Stimulated activated CD4-positive, alpha-beta T cell treated with anti-CD3 and anti-CD28 coated beads, TNF-alpha, amount 100 ng/mL, for 1 hour (primary cell): ENCODE measurements at regions not wholly inside any gene's neighbourhood (a gene's known extent, or its start where the extent isn't known, plus 50 kb on each side); places are given as distances from the start of the nearest gene placed in this dataset.
"Not testable (repeated sequence)": the region's sequence is repeated elsewhere in the genome, so short reads cannot be mapped to it uniquely, and the experiment has no call there.

Source experiments
- DNase-seq, 3 donors: peaks; one replicate each; pipeline ENCODE4 v3.0.0-alpha.2; 2020; ENCODE audit warnings: low read depth in 3 of 3, low spot score in 1 of 3

DNA sequence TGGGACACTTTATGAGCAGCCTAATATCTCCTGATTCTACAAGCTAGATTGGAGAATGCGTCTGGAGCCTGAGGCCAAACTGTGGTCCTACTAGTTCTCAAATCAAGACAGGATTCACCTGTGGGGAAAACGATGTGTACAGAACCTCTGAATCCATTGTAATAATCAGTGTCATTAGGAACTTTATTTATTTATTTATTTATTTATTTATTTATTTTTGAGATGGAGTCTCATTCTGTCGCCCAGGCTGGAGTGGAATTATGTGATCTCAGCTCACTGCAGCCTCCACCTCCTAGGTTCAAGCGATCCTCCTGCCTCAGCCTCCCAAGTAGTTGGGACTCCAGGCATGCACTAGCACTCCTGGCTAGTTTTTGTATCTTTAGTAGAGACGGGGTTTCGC, 52.6 kb upstream of the KIF26B start:
- DNase-seq, result not testable (repeated sequence)

DNA sequence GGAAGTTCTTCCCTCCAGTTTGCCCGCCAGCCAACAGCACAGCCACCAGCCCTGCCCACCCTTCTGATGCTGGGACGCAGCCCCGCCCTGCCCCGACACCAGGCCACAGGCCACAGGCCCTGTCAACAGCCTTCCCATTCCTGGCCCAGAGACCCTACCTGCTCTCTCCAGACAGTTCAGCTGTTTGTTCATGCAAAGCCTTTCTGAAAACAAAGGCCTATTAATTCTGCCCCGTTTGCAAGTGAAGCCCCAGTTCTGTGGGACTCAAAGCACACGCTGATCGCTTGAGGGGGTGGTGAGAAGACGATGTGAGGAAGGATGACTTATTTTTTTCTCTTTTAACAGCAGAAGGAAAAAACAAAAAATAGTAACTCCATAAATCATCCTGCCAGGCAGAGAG, 55.4 kb upstream of the KIF26B start:
- no peak for DNase-seq

DNA sequence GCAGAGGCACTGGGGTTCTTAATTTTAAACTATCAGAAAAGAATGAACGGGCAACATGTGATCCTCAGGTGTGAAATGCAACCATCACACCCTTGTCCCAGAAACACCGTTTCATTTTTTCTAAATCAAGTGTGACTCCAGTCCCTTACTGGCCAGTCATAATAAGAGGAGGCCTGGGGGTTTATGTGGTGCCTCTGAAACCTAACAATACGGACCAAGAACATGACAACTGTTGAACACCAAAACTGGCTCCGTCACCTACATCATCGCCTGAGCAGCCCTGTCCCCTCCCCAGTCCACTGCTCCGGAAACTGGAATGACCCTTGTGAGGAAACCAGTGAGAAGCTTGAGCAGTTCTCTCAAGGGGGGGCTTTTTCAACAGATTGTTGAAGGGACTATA, 55.9 kb upstream of the KIF26B start:
- DNase-seq, result no peak

DNA sequence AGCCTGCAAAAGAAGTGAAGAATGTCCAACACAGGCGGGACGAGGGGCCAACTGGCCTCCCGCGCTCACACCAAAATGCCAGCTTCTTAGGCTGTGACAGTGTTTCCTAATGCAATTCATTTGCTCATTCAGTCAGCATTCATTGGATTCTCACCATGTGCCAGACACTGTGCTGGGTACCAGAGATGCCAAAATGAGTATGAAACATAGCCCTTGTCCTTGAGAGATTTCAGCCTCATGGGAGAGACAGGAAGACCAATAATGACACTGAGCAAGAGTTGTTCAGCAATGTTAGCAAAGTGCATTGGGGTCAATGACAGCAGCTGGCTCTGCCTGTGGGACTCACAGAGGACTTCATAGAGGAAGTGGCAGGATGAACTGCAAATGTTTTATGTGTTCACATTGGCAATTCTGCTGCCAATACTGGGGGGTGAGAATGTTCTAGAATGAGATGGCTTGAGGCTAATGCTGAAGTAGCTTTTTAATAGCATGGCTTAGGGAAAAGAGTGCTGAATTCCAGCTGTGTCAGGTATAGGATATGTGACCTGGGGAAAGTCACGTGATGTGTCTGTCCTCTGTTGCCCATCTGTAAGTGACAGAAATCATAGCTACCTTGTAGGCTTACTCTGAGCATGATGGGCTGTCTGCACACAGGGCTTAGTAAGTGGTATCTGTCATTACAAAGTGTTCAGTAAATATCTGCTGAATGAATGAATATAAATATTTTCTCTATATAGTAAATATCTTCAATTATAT, 58.3 kb upstream of the KIF26B start:
- no peak for DNase-seq

DNA sequence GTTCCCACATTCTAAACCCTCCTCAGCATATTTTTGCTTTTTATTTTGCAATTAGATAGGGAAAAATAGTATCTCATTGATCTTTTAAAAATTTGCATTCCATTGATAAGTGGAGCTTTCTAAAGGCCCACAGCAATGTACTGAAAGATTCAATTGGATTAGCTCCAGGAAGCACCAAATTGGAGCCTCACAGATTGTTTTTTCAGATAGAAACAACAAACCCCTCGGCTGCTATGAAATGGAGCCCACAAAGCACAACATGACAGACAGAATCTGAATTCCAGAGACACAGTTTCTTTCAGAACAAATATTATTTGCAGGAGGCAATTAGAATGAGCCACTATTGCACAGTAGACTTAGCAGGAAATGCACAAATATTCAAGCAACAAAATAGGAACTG, 58.9 kb upstream of the KIF26B start:
- no peak for DNase-seq

DNA sequence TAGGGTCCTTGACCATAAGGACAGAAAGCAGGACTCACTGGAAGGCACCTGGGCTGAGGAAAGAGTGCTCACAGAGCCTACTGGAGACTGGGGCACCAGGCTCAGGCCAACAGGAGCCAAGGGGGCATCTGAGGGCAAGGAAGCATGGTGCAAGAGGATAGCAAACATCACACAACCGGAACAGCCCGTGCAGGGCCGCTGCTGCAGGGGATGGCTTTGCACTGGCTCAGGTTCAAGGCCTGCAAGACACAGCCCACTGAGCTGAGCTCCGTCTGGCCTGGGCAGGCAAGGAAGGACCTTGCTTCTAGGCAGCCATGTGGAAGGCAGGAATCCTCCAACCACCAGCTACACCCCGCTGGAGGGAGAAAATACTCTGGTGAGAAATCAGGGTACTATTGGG, 59.8 kb upstream of the KIF26B start:
- no peak for DNase-seq

DNA sequence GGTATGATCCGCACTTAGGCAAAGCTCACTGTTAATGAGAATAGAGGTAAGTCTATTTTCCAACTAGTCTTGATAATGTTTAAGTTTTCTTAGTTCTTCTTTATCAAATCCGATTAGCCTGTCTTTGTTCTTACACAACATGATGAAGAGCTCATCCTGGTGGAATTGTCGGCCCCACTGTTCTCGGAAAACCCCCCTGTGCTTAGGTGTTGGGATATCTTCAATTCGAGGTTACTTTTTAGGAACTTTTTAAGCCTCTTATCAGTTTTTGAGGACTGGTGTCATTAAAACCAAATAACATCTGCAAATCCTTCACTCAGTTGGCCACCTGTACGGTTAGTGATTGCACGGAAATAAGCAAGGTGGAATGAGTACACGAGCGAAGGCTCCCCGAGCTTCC, 60.7 kb upstream of the KIF26B start:
- no peak for DNase-seq

DNA sequence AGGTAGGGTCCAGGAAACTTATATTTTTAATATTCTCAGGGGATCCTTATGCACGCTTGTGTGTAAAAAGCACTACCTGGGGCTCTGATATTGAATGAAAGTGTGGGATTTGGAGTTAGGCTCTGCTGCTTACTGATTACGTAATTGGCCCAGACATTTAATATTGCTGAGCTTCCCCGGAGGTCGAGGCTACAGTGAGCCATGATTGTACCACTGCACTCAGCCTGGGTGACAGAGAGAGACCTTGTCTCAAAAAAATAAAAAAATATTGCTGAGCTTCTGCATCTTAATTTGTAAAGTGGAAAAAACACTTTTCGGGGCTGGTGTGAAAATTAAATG, 62.2 kb upstream of the KIF26B start:
- DNase-seq, result no peak

DNA sequence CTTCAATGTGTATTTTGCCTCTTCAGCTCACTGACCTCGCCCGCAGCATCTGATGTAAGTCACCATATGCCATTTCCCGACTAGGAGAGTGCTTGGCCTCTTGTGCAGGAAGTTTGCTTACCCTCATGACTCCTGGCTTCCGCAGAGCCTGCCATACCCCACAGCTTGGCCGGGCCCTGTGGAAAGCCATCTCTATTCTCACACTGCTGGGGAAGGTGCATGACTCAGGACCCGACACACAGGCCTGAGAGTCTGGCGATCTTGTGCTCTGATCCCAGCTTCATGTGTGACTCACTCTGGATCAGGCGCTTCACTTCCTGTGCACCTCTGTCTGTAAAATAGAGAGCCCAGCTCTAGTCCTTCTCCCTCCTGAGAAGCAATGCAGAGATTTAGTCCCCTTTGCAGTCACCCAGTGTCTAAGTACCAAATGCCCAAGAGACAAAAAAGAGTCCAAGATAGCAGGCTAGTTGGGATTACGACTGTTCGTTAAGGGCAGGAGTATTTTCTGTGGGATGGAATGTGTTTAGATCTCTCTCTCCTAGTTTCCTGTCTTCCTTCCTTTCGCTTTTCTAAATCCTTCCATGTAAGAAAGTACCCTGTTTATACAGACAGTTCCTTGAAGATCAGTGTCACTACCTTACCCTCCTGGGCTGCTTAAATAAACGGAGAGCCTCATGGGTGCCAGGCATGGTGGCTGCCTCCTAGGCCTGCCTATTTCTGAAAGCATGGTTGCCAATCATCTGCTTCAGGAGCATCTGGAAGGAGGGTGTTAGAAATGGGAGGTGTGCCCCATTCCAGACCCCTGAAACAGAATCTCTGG, 62.8 kb upstream of the KIF26B start:
- no peak for DNase-seq

DNA sequence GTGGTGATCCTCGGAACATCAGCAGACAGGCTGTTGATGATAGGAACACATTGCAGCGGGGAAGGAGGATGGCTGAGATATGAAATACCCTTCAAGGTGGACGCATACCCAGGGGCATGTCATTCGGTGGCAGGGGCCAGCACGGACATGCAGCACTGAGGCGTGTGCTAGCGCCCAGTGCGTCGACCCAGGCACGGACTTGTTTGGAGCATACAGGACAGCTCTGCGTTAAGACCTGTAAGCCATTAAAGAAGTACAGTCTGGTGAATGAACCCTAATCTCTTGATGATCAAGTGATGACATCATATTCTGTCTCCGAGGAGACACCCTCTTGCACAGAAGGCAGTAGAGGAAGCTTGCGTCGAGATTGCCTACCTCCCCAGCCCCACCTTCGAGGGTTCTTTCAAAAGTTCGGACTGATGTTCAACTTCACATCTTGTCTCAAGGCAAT, 63.6 kb upstream of the KIF26B start:
- DNase-seq, result no peak

DNA sequence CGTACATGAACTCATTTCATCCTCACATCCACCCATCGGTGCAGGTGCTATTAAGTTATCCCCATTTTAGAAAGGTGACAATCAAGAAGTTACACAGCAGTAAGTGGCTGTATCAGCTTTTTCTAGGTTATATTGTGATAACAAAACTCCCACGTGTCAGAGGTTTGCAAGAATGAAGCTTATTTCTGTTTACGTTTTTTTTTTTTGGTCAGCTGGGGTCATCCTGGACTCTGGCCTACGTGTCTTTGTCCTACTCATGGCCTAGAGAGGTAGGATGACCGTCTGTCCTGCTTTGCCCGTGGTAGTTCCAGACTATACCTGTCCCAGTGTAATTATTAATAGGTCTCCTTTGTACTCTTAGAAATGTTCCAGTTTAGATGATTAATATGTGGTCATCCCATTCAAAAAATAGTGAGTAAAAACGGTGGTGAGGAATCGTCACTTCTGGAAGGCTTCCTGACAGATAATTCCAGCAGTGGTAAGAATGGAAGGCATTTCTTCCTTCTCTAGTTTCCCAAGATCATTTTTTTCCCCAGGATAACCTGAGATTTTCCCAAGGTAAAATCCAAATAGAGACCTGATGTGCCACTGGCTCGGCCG, 64.2 kb upstream of the KIF26B start:
- no peak for DNase-seq

DNA sequence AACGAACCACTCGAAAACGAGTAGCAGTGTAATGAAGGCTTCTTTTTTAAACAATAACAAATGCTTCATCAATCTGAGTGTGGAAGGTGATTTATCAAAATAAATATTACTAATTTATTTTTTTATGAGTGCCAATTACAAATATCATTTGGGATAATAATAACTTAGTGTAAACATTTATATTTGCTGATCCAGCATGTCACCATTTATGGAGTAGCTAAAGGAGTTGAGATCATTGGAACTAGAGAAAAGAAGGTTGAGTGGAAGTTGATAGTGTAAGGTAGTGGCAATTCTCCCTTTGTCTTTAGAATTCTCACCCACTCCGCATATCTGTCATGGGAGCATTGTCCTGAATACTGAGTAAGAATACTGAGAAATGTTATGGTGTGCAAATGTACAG, 67.1 kb upstream of the KIF26B start:
- DNase-seq, result no peak

DNA sequence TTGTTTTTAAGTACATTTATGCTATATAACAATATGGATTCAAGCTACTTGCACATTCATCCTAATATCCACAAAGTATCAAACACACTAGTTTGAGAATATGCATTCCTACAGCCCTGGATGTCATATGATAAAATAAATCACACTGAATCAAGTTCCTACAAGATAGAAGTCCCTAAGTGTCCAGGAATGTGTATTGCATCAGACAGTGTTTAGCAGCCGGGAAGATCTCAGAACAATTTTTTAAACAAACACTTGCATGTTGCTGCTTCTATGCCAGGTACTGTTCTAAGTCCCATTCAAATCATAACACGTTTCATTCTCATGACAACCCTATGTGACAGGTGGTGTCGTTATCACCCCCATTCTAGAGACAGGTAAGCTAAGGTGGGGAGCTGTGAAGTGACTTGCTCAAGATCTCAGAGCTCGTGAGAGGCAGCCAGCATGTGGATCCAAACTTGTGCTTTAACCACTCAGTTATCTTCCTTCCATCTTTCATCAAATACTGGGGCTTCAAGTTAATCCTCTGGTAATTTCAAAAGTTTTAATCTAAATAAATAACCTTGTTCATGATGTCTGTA, 68.3 kb upstream of the KIF26B start:
- no peak for DNase-seq

DNA sequence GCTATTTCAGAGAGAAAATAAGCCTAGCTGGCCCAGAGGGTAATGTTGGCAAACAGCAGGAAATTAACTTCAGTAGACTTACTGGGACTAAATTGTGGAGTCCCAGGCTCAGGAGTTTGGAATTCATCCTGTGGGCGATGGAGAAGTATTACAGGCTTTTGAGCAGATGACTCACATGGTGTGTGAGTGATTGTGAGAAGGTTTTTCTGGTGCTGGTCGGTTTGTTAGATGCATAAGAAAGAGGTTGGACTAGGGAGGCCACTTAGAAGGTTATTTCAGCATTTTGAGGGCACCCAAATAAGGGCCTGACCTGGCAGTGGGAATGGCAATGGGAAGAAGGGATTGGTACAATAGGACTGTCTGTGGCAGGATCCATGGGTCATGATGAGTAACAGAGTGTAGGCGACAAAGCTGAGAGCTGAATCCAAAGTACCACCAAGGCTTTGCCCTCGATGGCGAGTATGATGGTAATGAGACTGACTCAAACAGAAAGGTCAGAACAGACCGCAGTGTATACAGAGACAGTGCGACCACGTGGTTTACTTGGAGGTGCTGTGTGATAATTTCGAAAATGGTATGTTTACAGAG, 69.2 kb upstream of the KIF26B start:
- no peak for DNase-seq

DNA sequence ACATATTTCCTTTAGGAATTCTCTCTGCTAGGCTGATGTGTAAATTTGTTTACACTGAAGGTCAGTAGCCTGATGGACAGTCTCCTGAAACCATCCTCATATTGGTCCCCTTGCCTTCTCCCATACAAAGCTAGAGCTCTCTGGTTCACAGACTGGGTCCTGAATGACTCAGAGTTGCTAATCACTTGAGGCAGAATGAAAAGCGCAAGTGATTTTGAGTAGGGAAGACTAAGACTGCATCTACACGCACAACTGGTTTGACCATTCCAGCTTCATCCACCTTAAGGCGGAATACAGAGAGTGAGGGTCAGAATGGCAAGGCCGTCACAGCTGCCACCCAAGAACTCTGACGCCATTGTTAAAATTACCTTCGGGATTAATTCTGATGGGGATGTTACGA, 70.2 kb upstream of the KIF26B start:
- DNase-seq, result no peak

DNA sequence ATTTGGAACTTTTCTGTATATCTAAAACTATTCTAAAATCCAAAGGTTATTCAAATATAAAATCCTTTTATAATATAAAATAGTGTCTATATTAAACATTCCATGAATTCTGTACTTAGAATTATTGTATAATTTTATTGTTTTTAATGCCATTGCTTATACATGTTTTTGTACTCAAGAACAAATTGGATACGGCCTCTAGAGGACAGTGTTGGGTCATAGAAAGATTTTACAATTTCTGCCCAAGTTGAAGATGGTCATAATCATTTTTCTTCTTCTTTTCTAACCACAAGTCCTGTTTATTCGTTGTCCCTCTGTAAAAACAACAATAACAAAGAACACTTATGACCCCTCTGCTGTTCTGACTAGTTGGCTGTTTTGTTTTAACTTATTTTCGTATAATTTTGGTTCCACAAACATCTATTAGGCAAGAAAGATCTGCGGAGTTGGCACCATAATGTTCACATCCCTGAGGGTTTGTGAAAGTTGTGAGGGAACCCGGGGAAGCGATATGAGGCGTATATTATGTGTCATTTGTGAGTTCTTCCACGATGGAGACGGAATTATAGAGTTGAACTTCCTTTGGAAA, 75.7 kb upstream of the KIF26B start:
- no peak for DNase-seq

DNA sequence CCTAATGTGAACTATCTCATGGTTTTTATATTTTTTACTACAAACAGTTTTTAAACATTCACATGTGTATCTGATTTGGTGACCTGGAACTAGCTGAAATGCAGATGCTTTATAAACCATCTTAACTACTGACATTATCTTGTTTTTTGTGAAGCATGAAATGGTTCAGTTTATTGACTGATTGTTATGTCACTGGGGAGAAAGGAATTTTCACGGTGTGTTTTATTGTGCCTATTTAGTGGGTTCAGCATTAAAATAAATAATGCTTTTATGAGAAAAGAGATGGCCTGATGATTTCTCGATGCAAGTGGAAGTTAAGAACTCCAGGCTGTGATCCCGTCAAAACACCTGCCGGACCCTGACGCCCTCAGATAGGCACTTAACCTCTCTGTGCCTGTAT, 79.9 kb upstream of the KIF26B start:
- DNase-seq, result no peak

DNA sequence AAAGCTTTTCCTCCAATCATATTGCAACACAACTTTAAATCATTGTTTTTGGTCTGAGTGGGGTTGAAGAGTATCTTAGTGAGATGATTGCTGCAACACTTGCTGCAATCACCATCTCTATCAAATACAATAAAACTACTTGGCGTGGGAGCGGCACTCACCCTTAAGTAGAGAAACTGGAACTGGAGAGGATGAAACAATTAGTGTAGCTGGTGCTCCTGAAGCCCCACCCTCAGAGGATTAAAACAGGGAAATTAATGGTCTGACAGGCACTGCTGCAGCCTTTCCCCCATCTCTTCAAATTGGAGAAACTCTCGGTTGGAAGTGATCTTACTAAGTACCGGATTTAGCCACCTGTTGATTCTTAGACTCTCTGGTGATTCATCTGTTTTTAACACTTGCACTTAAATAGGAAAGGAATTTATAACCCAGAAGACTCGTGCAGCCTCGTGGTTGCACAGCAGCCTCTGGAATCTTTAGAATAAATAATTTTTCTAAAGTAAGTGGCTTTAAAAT, 80.5 kb upstream of the KIF26B start:
- DNase-seq, result no peak

DNA sequence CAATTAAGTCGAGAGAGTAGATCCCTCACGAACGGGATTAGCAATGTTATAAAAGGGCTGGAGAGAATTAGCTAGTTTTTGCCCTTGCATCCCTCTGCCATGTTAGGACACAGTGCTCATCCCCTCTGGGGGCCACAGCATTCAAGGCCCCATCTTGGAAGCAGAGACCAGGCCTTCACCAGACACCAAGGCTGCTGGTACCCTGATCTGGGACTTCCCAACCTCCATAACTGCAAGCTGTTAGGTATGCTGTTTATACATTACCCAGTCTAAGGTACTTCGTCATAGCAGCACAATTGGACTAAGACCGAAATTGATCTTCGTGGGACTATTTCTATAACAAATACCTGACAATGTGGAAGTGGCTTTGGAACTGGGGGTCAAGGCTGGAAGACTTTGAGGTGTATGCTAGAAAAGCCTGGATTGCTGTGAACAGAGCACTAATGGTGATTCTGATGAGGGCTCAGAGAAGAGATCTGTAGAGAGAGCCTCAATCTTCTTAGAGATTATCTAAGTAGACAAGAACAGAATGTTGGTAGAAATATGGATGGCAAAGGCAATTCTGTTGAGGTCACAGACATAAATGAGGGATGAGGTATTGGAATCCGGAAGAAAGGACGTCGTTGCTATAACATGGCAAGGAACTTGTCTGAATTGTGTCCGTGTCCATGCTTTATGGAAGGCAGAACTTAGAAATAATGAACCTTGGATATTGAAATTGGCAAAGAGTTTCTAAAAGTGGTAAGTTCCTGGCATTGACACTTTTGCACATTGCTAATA, 83.8 kb upstream of the KIF26B start:
- no peak for DNase-seq

DNA sequence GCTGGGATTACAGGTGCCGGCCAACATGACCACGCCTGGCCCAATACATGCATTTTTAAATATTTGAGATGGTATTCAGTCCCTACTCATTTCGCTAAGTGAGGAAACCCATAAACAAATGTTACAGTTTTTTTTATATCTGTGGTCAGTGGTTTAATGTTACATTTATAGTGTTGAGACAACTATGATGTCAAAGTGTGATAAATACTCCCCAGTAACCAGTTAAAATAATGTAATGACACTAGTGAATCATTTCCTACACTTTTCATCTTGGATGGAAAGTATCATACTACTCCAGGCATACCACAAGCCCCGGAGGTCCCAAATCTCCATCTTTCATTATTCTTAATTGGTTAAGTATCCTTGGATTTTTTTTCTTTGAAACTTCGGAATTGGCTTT, 87.5 kb upstream of the KIF26B start:
- DNase-seq, result no peak
